ENCODE measurements at regions not wholly inside any gene's neighbourhood (a gene's known extent, or its start where the extent isn't known, plus 50 kb on each side); places are given as distances from the start of the nearest gene placed in this dataset.

DNA sequence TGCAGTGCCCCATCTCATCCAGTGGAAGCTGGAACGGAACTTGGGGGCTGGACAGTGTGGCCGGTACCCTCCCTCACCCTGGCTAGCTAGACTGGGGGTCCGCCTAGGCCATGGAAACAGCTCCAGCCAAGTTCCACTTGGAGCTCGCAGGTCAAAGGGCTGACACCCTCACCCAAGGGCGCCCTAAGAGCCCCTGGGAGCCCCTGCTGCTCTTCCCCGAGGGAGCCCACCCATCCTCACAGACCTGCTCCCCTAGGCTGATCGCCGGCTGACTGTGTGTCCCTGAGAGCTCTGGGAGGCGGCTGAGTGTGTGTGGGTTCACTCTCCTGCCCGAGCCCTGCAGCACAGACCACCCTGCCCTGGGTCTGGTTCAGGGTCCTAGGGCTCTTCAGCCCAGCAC is 118.2 kb upstream of the OTOS start:
- TF ChIP-seq POLR2A (IDR thresholded peaks at IDR 0.05; ENCODE audit: low read depth) (no peak), EP300 (IDR thresholded peaks at IDR 0.05) (no peak)
